ENCODE measurements at regions not wholly inside any gene's neighbourhood (a gene's known extent, or its start where the extent isn't known, plus 50 kb on each side); places are given as distances from the start of the nearest gene placed in this dataset.

GRCh38 chr4:178329226-178329872 is 887.1 kb upstream of the AGA start:
- TF ChIP-seq, protein P1, sequence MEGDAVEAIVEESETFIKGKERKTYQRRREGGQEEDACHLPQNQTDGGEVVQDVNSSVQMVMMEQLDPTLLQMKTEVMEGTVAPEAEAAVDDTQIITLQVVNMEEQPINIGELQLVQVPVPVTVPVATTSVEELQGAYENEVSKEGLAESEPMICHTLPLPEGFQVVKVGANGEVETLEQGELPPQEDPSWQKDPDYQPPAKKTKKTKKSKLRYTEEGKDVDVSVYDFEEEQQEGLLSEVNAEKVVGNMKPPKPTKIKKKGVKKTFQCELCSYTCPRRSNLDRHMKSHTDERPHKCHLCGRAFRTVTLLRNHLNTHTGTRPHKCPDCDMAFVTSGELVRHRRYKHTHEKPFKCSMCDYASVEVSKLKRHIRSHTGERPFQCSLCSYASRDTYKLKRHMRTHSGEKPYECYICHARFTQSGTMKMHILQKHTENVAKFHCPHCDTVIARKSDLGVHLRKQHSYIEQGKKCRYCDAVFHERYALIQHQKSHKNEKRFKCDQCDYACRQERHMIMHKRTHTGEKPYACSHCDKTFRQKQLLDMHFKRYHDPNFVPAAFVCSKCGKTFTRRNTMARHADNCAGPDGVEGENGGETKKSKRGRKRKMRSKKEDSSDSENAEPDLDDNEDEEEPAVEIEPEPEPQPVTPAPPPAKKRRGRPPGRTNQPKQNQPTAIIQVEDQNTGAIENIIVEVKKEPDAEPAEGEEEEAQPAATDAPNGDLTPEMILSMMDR (IDR thresholded peaks at IDR 0.05 in 2 of 3, conservative IDR thresholded peaks at IDR 0.05 in 1 of 3; ENCODE audit: control insufficient read depth in 2 of 3, extremely low read depth in 1 of 3, insufficient read depth in 1 of 3, low read depth in 3 of 3, low read length in 3 of 3): no peak
- TF ChIP-seq, protein P2, sequence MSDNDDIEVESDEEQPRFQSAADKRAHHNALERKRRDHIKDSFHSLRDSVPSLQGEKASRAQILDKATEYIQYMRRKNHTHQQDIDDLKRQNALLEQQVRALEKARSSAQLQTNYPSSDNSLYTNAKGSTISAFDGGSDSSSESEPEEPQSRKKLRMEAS (IDR thresholded peaks at IDR 0.05; ENCODE audit: low read depth, low read length): no peak
- TF ChIP-seq POLR2A (IDR thresholded peaks at IDR 0.05; ENCODE audit: low read depth, low read length) (no peak), NRF1 (conservative IDR thresholded peaks at IDR 0.05; ENCODE audit: low read depth, low read length) (no peak)

Data from GM12878 (cell line).